K562 (cell line): ENCODE measurements at regions not wholly inside any gene's neighbourhood (a gene's known extent, or its start where the extent isn't known, plus 50 kb on each side); places are given as distances from the start of the nearest gene placed in this dataset.

Experiments
- ATAC-seq: fragments of 200-7000 bp; cut with Tn5 transposase; 3 replicates; pipeline ENCODE4 v1.9.1; 2020; ENCODE audit warnings: moderate library complexity
- BruUV-seq: library from RNA; stranded (reverse); fragments of 400-500 nt; replicated peaks from 2 replicates; lab custom pipeline; 2021; lab: Mats Ljungman, UMichigan
- CTCF ChIA-PET: fragments of 300-600 bp; formaldehyde crosslinking; extraction: SDS; loops from one replicate; lab custom pipeline; 2021; ENCODE audit warnings: low intra/inter-chr PET ratio; lab: Yijun Ruan, JAX
- POLR2A ChIA-PET: fragments of 300-600, 350-650 bp; sonication (Branson Sonifier 250); formaldehyde crosslinking; extraction: SDS; loops from one replicate; lab custom pipeline; 2021; ENCODE audit warnings: antibody characterized with exemption, inconsistent platforms; lab: Yijun Ruan, JAX
- DNase-seq, 4 experiments: peaks; one replicate each; pipeline versions ENCODE4 v3.0.0 to v3.0.0-alpha.2; 2011 to 2018; ENCODE audit warnings: low spot score in 3 of 4, mixed read lengths in 3 of 4; ENCODE audit errors: extremely low read depth in 1 of 4
- FAIRE-seq: peaks from 2 replicates; lab custom pipeline; 2011; peaks lifted over from hg19 to GRCh38; lab: Jason Lieb, UNC
- H2AFZ ChIP-seq: 2 replicates; pipeline ENCODE4 v1.6.0; 2011; ENCODE audit warnings: low read depth, low read length, control low read depth, inconsistent platforms
- H3K27ac ChIP-seq: fragments of 200-600 bp; 3 replicates; pipeline ENCODE4 v1.8.0; 2011; ENCODE audit warnings: low read depth, mild to moderate bottlenecking, control low read depth, inconsistent platforms, low read length, moderate library complexity, mixed read lengths; ENCODE audit errors: extremely low read depth
- H3K27me3 ChIP-seq, 2 experiments: fragments of 300-600 bp in 1 of 2; 2 replicates in 1 of 2; 3 replicates in 1 of 2; pipeline versions ENCODE4 v1.6.0 to v1.8.0; 2011; ENCODE audit warnings: inconsistent platforms in 2 of 2, low read length in 2 of 2, mild to moderate bottlenecking in 1 of 2, mixed read lengths in 1 of 2, moderate library complexity in 1 of 2; ENCODE audit not compliant: control insufficient read depth in 2 of 2, insufficient read depth in 2 of 2
- H3K36me3 ChIP-seq: fragments of 300-600 bp; 3 replicates; pipeline ENCODE4 v1.8.0; 2011; ENCODE audit warnings: mild to moderate bottlenecking, low read length, inconsistent platforms; ENCODE audit not compliant: control insufficient read depth, insufficient read depth
- H3K4me1 ChIP-seq, 2 experiments: fragments of 200-600 bp in 1 of 2; replicated peaks in 1 of 2; 2 replicates in 1 of 2; 3 replicates in 1 of 2; pipeline versions ENCODE4 v1.5.1 to v1.8.0; 2011; ENCODE audit warnings: inconsistent platforms in 2 of 2, low read length in 2 of 2, mild to moderate bottlenecking in 1 of 2, mixed read lengths in 1 of 2, moderate library complexity in 1 of 2; ENCODE audit not compliant: control insufficient read depth in 2 of 2, insufficient read depth in 2 of 2
- H3K4me2 ChIP-seq: 2 replicates; pipeline ENCODE4 v1.6.1; 2011; ENCODE audit warnings: low read length, control low read depth, inconsistent platforms, mixed read lengths; ENCODE audit not compliant: insufficient read depth
- H3K4me3 ChIP-seq: fragments of 200-600 bp; sonication (generic), shearing (Covaris generic); 2 replicates; pipeline ENCODE4 v1.5.1; 2016; ENCODE audit warnings: control low read depth, inconsistent platforms
- H3K79me2 ChIP-seq: fragments of 200-600 bp; 3 replicates; pipeline ENCODE4 v1.8.0; 2011; ENCODE audit warnings: low read length, inconsistent platforms; ENCODE audit not compliant: control insufficient read depth, insufficient read depth
- H3K9ac ChIP-seq, 2 experiments: 2 replicates each; pipeline versions ENCODE4 v1.6.0 to v1.6.1; 2011; ENCODE audit warnings: low read depth in 2 of 2, low read length in 2 of 2, control low read depth in 1 of 2, inconsistent platforms in 1 of 2, mild to moderate bottlenecking in 1 of 2, mixed read lengths in 1 of 2; ENCODE audit not compliant: insufficient read depth in 1 of 2
- H3K9me1 ChIP-seq: one replicate; pipeline ENCODE4 v1.6.0; 2011; ENCODE audit warnings: inconsistent platforms, mild to moderate bottlenecking, low read length, moderate library complexity; ENCODE audit not compliant: control insufficient read depth, insufficient read depth
- H3K9me3 ChIP-seq: replicated peaks from 2 replicates; pipeline ENCODE4 v1.5.1; 2011; ENCODE audit warnings: low read depth, low read length, inconsistent platforms; ENCODE audit not compliant: control insufficient read depth, insufficient read depth
- H4K20me1 ChIP-seq: replicated peaks from 2 replicates; pipeline ENCODE4 v1.6.1; 2011; ENCODE audit warnings: low read length, inconsistent platforms, mixed read lengths; ENCODE audit not compliant: control insufficient read depth, insufficient read depth
- ARNT ChIP-seq, 2 experiments: fragments of 450-650 bp; IDR thresholded peaks; 2 replicates each; pipeline ENCODE4 v1.6.1; 2016; ENCODE audit warnings: mild to moderate bottlenecking in 1 of 2
- BCL6 ChIP-seq: fragments of 250-450 bp; sonication (Bioruptor Pico); IDR thresholded peaks from 2 replicates; pipeline ENCODE4 v1.4.0; 2020
- CAMTA2 ChIP-seq: fragments of 250-450 bp; sonication (Bioruptor Pico); conservative IDR thresholded peaks from 2 replicates; pipeline ENCODE4 v1.5.1; 2022
- DACH1 ChIP-seq: fragments of 450-650 bp; IDR thresholded peaks from 2 replicates; pipeline ENCODE4 v1.6.1; 2018; ENCODE audit not compliant: partially characterized antibody
- GTF2B ChIP-seq: IDR thresholded peaks from 2 replicates; pipeline ENCODE4 v1.6.1; 2011; ENCODE audit not compliant: insufficient read length; ENCODE audit errors: extremely low read depth
- HIVEP1 ChIP-seq: fragments of 250-450 bp; sonication (Bioruptor Pico); IDR thresholded peaks from 2 replicates; pipeline ENCODE4 v1.4.0; 2020; ENCODE audit warnings: mild to moderate bottlenecking
- L3MBTL2 ChIP-seq: fragments of 450-650 bp; IDR thresholded peaks from 2 replicates; pipeline ENCODE4 v1.6.1; 2016; ENCODE audit warnings: mild to moderate bottlenecking, moderate library complexity
- MED1 ChIP-seq: sonication (generic); formaldehyde crosslinking; IDR thresholded peaks from 2 replicates; pipeline ENCODE4 v1.8.1; 2023; ENCODE audit warnings: missing genetic modification reagents, borderline replicate concordance
- MYNN ChIP-seq, 2 experiments: sonication (generic); formaldehyde crosslinking in 1 of 2; IDR thresholded peaks; 2 replicates each; pipeline versions ENCODE4 v1.5.0 to v1.6.1; 2016 to 2020; ENCODE audit warnings: antibody characterized with exemption in 1 of 2, missing genetic modification reagents in 1 of 2
- POLR2AphosphoS2 ChIP-seq: IDR thresholded peaks from 2 replicates; pipeline ENCODE4 v1.6.1; 2012; ENCODE audit warnings: low read length, improper control_type of control experiment
- POLR2AphosphoS5 ChIP-seq: IDR thresholded peaks from 2 replicates; pipeline ENCODE4 v1.6.1; 2011; ENCODE audit warnings: mild to moderate bottlenecking, low read depth, low read length, moderate library complexity; ENCODE audit not compliant: control insufficient read depth, insufficient read depth
- RBM14 ChIP-seq: fragments of 200-400 bp; formaldehyde crosslinking; IDR thresholded peaks from 2 replicates; pipeline ENCODE4 v1.6.1; 2018; ENCODE audit warnings: low read depth, mild to moderate bottlenecking, low read length, moderate library complexity, borderline replicate concordance; ENCODE audit not compliant: insufficient read depth
- STAT6 ChIP-seq: sonication (generic); formaldehyde crosslinking; IDR thresholded peaks from 2 replicates; pipeline ENCODE4 v1.8.1; 2023; ENCODE audit warnings: mild to moderate bottlenecking, missing genetic modification reagents
- TAF15 ChIP-seq: fragments of 200-400 bp; formaldehyde crosslinking; IDR thresholded peaks from 2 replicates; pipeline ENCODE4 v1.6.1; 2017; ENCODE audit warnings: mild to moderate bottlenecking, low read depth, low read length, moderate library complexity
- XRCC5 ChIP-seq: fragments of 200-400 bp; formaldehyde crosslinking; IDR thresholded peaks from 2 replicates; pipeline ENCODE4 v1.6.1; 2017; ENCODE audit warnings: low read depth, mild to moderate bottlenecking, low read length
- ZNF57 ChIP-seq: fragments of 450-650 bp; formaldehyde crosslinking; IDR thresholded peaks from 2 replicates; pipeline ENCODE4 v1.4.0; 2020; ENCODE audit warnings: mild to moderate bottlenecking, moderate library complexity
- ZNF668 ChIP-seq: fragments of 250-450 bp; sonication (Bioruptor Pico); IDR thresholded peaks from 2 replicates; pipeline ENCODE4 v1.8.0; 2022; ENCODE audit warnings: mild to moderate bottlenecking, inconsistent platforms
- ZNF77 ChIP-seq: fragments of 250-450 bp; sonication (Bioruptor Pico); IDR thresholded peaks from 2 replicates; pipeline ENCODE4 v1.5.0; 2020
- WGBS: fragments of 100-300 bp; shearing (Covaris generic); methylation state at CpG from one replicate; pipeline ENCODE4 v1.1.6; 2016; ENCODE audit warnings: low coverage, mixed read lengths; ENCODE audit not compliant: insufficient coverage; ENCODE audit errors: missing lambda C conversion rate; 5-methylcytosine and 5-hydroxymethylcytosine counted together
- in situ Hi-C: fragments of 300-500 bp; cut with MboI; formaldehyde crosslinking; loops from 4 replicates; pipeline ENCODE4 v1.15.0; 2018; ENCODE audit warnings: inconsistent platforms, mixed read lengths
- intact Hi-C: fragments of 100-400 bp; cut with micrococcal nuclease; formaldehyde crosslinking; loops from 2 replicates; pipeline ENCODE4 v1.14.2; 2022

- Histone ChIP-seq H3K9me1 (no peaks in the 10 kb centered on the region), H3K4me3 (no peak overlapping the region), H3K79me2 (no peaks in the 10 kb centered on the region), H3K27me3 (no peaks in the 10 kb centered on the region), H3K4me2 (no peak overlapping the region), H3K9ac (no peak overlapping the region), H4K20me1 (no peaks in the 10 kb centered on the region), H3K4me1 (no peaks in the 10 kb centered on the region), H3K27ac (no peak overlapping the region), H3K9me3 (no peaks in the 10 kb centered on the region), H3K36me3 (no peaks in the 10 kb centered on the region), H2AFZ (no peak overlapping the region)
- BruUV-seq: no TSS peak
- WGBS: 0% methylated on average over 4 of the region's 4 CpGs
- TF ChIP-seq RBM14: no peak
- TF ChIP-seq GTF2B: no peak
- TF ChIP-seq TAF15: no peak
- no peak for TF ChIP-seq L3MBTL2
- TF ChIP-seq BCL6: no peak
- no peak for TF ChIP-seq DACH1
- no peak for TF ChIP-seq CAMTA2 (CRISPR knock-in tag)
- TF ChIP-seq MED1 (CRISPR knock-in tag): no peak
- TF ChIP-seq XRCC5: no peak
- TF ChIP-seq STAT6 (CRISPR knock-in tag): no peak
- no peak for TF ChIP-seq ZNF57 (CRISPR knock-in tag)
- TF ChIP-seq ARNT (IDR thresholded peaks at IDR 0.05): no peak
- no peak for TF ChIP-seq POLR2AphosphoS5
- no peak for TF ChIP-seq MYNN (IDR thresholded peaks at IDR 0.05)
- no peak for TF ChIP-seq MYNN (CRISPR knock-in tag; IDR thresholded peaks at IDR 0.05)
- TF ChIP-seq HIVEP1 (CRISPR knock-in tag): no peak
- TF ChIP-seq ZNF668 (CRISPR knock-in tag): no peak
- no peak for TF ChIP-seq ZNF77 (CRISPR knock-in tag)
- no peak for TF ChIP-seq POLR2AphosphoS2
- ATAC-seq (no peak), FAIRE-seq (no peak), DNase-seq (no peak)
- ChIA-PET CTCF (no interaction called here), POLR2A (no interaction called here)
- intact Hi-C loops: no loop called here
- in situ Hi-C loops: no loop called here
These were observed 403.1 kb upstream of the ZNF608 start for GRCh38 chr5:125149527-125149926.
